Astrocyte (in vitro differentiated cells and primary cell): ENCODE measurements at regions not wholly inside any gene's neighbourhood (a gene's known extent, or its start where the extent isn't known, plus 50 kb on each side); places are given as distances from the start of the nearest gene placed in this dataset.
"Not testable (repeated sequence)": the region's sequence is repeated elsewhere in the genome, so short reads cannot be mapped to it uniquely, and the experiment has no call there.

Experiments used
- CTCF ChIP-seq: IDR thresholded peaks from 2 replicates; pipeline ENCODE4 v1.5.1; 2011; ENCODE audit warnings: low read depth, mild to moderate bottlenecking, inconsistent platforms, low read length, moderate library complexity; ENCODE audit not compliant: insufficient read depth
- EZH2 ChIP-seq: IDR thresholded peaks from 2 replicates; pipeline ENCODE4 v1.6.1; 2012; ENCODE audit warnings: mild to moderate bottlenecking, low read length, inconsistent platforms; ENCODE audit not compliant: insufficient read depth

- TF ChIP-seq CTCF, EZH2: not testable (repeated sequence)
These were observed 54.7 kb upstream of the NOTCH2NLA start for GRCh38 chr1:146283527-146283880.
